GM18508 (cell line): ENCODE measurements at regions not wholly inside any gene's neighbourhood (a gene's known extent, or its start where the extent isn't known, plus 50 kb on each side); places are given as distances from the start of the nearest gene placed in this dataset.
A peak's percentile ranks its signal among the peaks of the same experiment; 100 is the strongest.
"Not testable (repeated sequence)": the region's sequence is repeated elsewhere in the genome, so short reads cannot be mapped to it uniquely, and the experiment has no call there.

Experiments used
- ATAC-seq: cut with Tn5 transposase; IDR thresholded peaks from one replicate; pipeline ENCODE4 v1.9.1; 2021; ENCODE audit warnings: moderate number of reproducible peaks; ENCODE audit not compliant: insufficient read depth, unreplicated experiment

- no peak for ATAC-seq
Observed at GRCh38 chr7:92982928-92983327, 134.9 kb downstream of the SAMD9 start.

- no peak for ATAC-seq
Observed at GRCh38 chr7:92976931-92977330, 140.6 kb upstream of the CDK6 start.

GRCh38 chr7:92973974-92974373, 137.6 kb upstream of the CDK6 start:
- no peak for ATAC-seq

GRCh38 chr7:92973293-92973731, 136.9 kb upstream of the CDK6 start:
- no peak for ATAC-seq

- ATAC-seq = no peak
Observed at GRCh38 chr7:92972441-92972840, 136.1 kb upstream of the CDK6 start.

GRCh38 chr7:92969061-92969460, 132.7 kb upstream of the CDK6 start:
- ATAC-seq = no peak

- peak; percentile 77 for ATAC-seq
Observed at GRCh38 chr7:92968502-92968901, 132.1 kb upstream of the CDK6 start.

GRCh38 chr7:92967238-92967637, 130.9 kb upstream of the CDK6 start:
- ATAC-seq = no peak

- ATAC-seq = no peak
Observed at GRCh38 chr7:92964141-92964540, 127.8 kb upstream of the CDK6 start.

GRCh38 chr7:92963566-92963965, 127.2 kb upstream of the CDK6 start:
- ATAC-seq = no peak

- ATAC-seq = no peak
Observed at GRCh38 chr7:92961961-92962360, 125.6 kb upstream of the CDK6 start.

- no peak for ATAC-seq
Observed at GRCh38 chr7:92956575-92956974, 120.2 kb upstream of the CDK6 start.

- no peak for ATAC-seq
Observed at GRCh38 chr7:92955081-92955480, 118.7 kb upstream of the CDK6 start.

GRCh38 chr7:92953657-92954056, 117.3 kb upstream of the CDK6 start:
- ATAC-seq = no peak

GRCh38 chr7:92949748-92950147, 113.4 kb upstream of the CDK6 start:
- ATAC-seq = no peak

GRCh38 chr7:92945840-92946239, 109.5 kb upstream of the CDK6 start:
- no peak for ATAC-seq

- no peak for ATAC-seq
Observed at GRCh38 chr7:92944633-92945032, 108.3 kb upstream of the CDK6 start.

GRCh38 chr7:92942706-92943105, 106.3 kb upstream of the CDK6 start:
- not testable (repeated sequence) for ATAC-seq

GRCh38 chr7:92939666-92940360, 103.4 kb upstream of the CDK6 start:
- ATAC-seq = no peak

GRCh38 chr7:92934096-92934495, 97.7 kb upstream of the CDK6 start:
- no peak for ATAC-seq

GRCh38 chr7:92932450-92932849, 96.1 kb upstream of the CDK6 start:
- ATAC-seq = no peak

- ATAC-seq = no peak
Observed at GRCh38 chr7:92930404-92930803, 94.0 kb upstream of the CDK6 start.

- no peak for ATAC-seq
Observed at GRCh38 chr7:92926697-92927044, 90.3 kb upstream of the CDK6 start.
